ENCODE measurements at regions not wholly inside any gene's neighbourhood (a gene's known extent, or its start where the extent isn't known, plus 50 kb on each side); places are given as distances from the start of the nearest gene placed in this dataset.

GRCh38 chr12:125889742-125890141, 824.5 kb downstream of the AACS start:
- TF ChIP-seq CTCF (IDR thresholded peaks at IDR 0.05 in 4 of 5, conservative IDR thresholded peaks at IDR 0.05 in 1 of 5) (no peak), POLR2A (IDR thresholded peaks at IDR 0.05) (no peak)

Data from gastrocnemius medialis (tissue), 4 donors.